GM12878 (cell line): ENCODE measurements at regions not wholly inside any gene's neighbourhood (a gene's known extent, or its start where the extent isn't known, plus 50 kb on each side); places are given as distances from the start of the nearest gene placed in this dataset.

ENCODE experiments used
- ATAC-seq: fragments of 200-7000 bp; cut with Tn5 transposase; 3 replicates; pipeline ENCODE4 v1.9.1; 2020; ENCODE audit warnings: mild to moderate bottlenecking, moderate library complexity
- BruUV-seq: library from RNA; stranded (reverse); fragments of 400-500 nt; replicated peaks from 2 replicates; lab custom pipeline; 2021; lab: Mats Ljungman, UMichigan
- CTCF ChIA-PET: fragments of 300-600 bp; sonication (Branson Sonifier 250); formaldehyde crosslinking; extraction: SDS; loops from one replicate; lab custom pipeline; 2021; ENCODE audit warnings: inconsistent platforms; lab: Yijun Ruan, JAX
- POLR2A ChIA-PET: fragments of 350-600 bp; formaldehyde crosslinking; extraction: SDS; loops from one replicate; lab custom pipeline; 2021; ENCODE audit warnings: inconsistent platforms; lab: Charles Lee
- RAD21 ChIA-PET: fragments of 300-600 bp; sonication (Branson Sonifier 250); formaldehyde crosslinking; loops from one replicate; lab custom pipeline; 2023; ENCODE audit warnings: antibody characterized with exemption; ENCODE audit not compliant: unreplicated experiment; lab: Charles Lee
- SMC1A ChIA-PET: fragments of 300-600 bp; sonication (Branson Sonifier 250); formaldehyde crosslinking; loops from one replicate; lab custom pipeline; 2023; ENCODE audit not compliant: unreplicated experiment, uncharacterized antibody; lab: Charles Lee
- DNase-seq: peaks from one replicate; pipeline ENCODE4 v3.0.0-alpha.2; 2011; ENCODE audit warnings: low read depth, low spot score
- FAIRE-seq: peaks from 3 replicates; lab custom pipeline; 2011; peaks lifted over from hg19 to GRCh38; lab: Jason Lieb, UNC
- H2AFZ ChIP-seq: 2 replicates; pipeline ENCODE4 v1.6.0; 2011; ENCODE audit warnings: low read depth, low read length, control low read depth; ENCODE audit not compliant: control insufficient read depth
- H3K27ac ChIP-seq: 2 replicates; pipeline ENCODE4 v1.5.1; 2011; ENCODE audit warnings: control low read depth; ENCODE audit not compliant: control insufficient read depth, insufficient read depth
- H3K27me3 ChIP-seq, 2 experiments: replicated peaks in 1 of 2; 2 replicates each; pipeline versions ENCODE4 v1.6.0 to v1.6.1; 2011; ENCODE audit warnings: low read length in 1 of 2; ENCODE audit not compliant: control insufficient read depth in 2 of 2, insufficient read depth in 2 of 2
- H3K36me3 ChIP-seq, 2 experiments: 2 replicates each; pipeline ENCODE4 v1.5.1; 2011; ENCODE audit warnings: low read length in 1 of 2; ENCODE audit not compliant: control insufficient read depth in 2 of 2, insufficient read depth in 2 of 2
- H3K4me1 ChIP-seq: 2 replicates; pipeline ENCODE4 v1.6.1; 2011; ENCODE audit warnings: mild to moderate bottlenecking, low read length, moderate library complexity, mixed read lengths; ENCODE audit not compliant: control insufficient read depth, insufficient read depth
- H3K4me2 ChIP-seq: 2 replicates; pipeline ENCODE4 v1.6.0; 2011; ENCODE audit warnings: control low read depth; ENCODE audit not compliant: control insufficient read depth, insufficient read depth
- H3K4me3 ChIP-seq: fragments of 200-600 bp; sonication (generic); 2 replicates; pipeline ENCODE4 v1.5.1; 2016
- H3K79me2 ChIP-seq: 2 replicates; pipeline ENCODE4 v1.6.0; 2011; ENCODE audit warnings: low read length; ENCODE audit not compliant: control insufficient read depth, insufficient read depth
- H3K9ac ChIP-seq: 2 replicates; pipeline ENCODE4 v1.8.0; 2011; ENCODE audit warnings: low read length, control low read depth, mixed read lengths; ENCODE audit not compliant: control insufficient read depth, insufficient read depth
- H3K9me3 ChIP-seq: replicated peaks from 3 replicates; pipeline ENCODE4 v1.5.1; 2011; ENCODE audit warnings: mild to moderate bottlenecking, low read length; ENCODE audit not compliant: control insufficient read depth, insufficient read depth
- H4K20me1 ChIP-seq: 2 replicates; pipeline ENCODE4 v1.6.0; 2011; ENCODE audit not compliant: control insufficient read depth, insufficient read depth
- CREM ChIP-seq: IDR thresholded peaks from 2 replicates; pipeline ENCODE4 v1.6.1; 2014; ENCODE audit warnings: antibody characterized with exemption, low read depth
- EGR1 ChIP-seq, 2 experiments: IDR thresholded peaks; 1 replicate in 1 of 2; 2 replicates in 1 of 2; pipeline ENCODE4 v1.6.1; 2011 to 2012; ENCODE audit warnings: low read depth in 2 of 2, low read length in 2 of 2, borderline replicate concordance in 1 of 2, mild to moderate bottlenecking in 1 of 2, moderate library complexity in 1 of 2
- ESRRA ChIP-seq: IDR thresholded peaks from 2 replicates; pipeline ENCODE4 v1.6.1; 2012; ENCODE audit warnings: mild to moderate bottlenecking, low read length, improper control_type of control experiment
- FOS ChIP-seq: IDR thresholded peaks from 3 replicates; pipeline ENCODE4 v1.6.1; 2011; ENCODE audit warnings: borderline replicate concordance; ENCODE audit not compliant: insufficient read length; ENCODE audit errors: extremely low read depth
- RAD21 ChIP-seq: IDR thresholded peaks from 2 replicates; pipeline ENCODE4 v1.6.1; 2011; ENCODE audit warnings: mild to moderate bottlenecking, low read depth, low read length, moderate library complexity; ENCODE audit not compliant: insufficient read depth
- RUNX3 ChIP-seq: IDR thresholded peaks from 2 replicates; pipeline ENCODE4 v1.6.1; 2012; ENCODE audit warnings: low read length, inconsistent platforms
- SIN3A ChIP-seq: IDR thresholded peaks from 2 replicates; pipeline ENCODE4 v1.6.1; 2012; ENCODE audit warnings: low read depth, low read length, improper control_type of control experiment
- STAT1 ChIP-seq: fragments of 450-650 bp; conservative IDR thresholded peaks from 2 replicates; pipeline ENCODE4 v1.6.1; 2014; ENCODE audit warnings: antibody characterized with exemption, mild to moderate bottlenecking
- STAT3 ChIP-seq: IDR thresholded peaks from 2 replicates; pipeline ENCODE4 v1.6.1; 2011; ENCODE audit warnings: low read depth, low read length, improper control_type of control experiment
- ZBED1 ChIP-seq: IDR thresholded peaks from 2 replicates; pipeline ENCODE4 v1.6.1; 2016; ENCODE audit warnings: borderline replicate concordance
- WGBS: methylation state at CpG from one replicate; pipeline ENCODE4 v1.1.6; 2016; ENCODE audit warnings: low lambda C conversion rate; ENCODE audit not compliant: insufficient replicate concordance, insufficient coverage; ENCODE audit errors: missing lambda C conversion rate; 5-methylcytosine and 5-hydroxymethylcytosine counted together
- in situ Hi-C: fragments of 300-500 bp; cut with MboI; formaldehyde crosslinking; loops from 9 replicates; pipeline ENCODE4 v1.14.3; 2018; ENCODE audit warnings: mixed read lengths
- intact Hi-C: fragments of 100-400 bp; cut with micrococcal nuclease; formaldehyde crosslinking; loops from one replicate; pipeline ENCODE4 v1.14.2; 2022; ENCODE audit not compliant: unreplicated experiment
- TF ChIP-seq, protein P1 (sequence below): IDR thresholded peaks from 2 replicates; pipeline ENCODE4 v1.6.1; 2012; ENCODE audit warnings: low read length, inconsistent platforms
- TF ChIP-seq, protein P2 (sequence below): IDR thresholded peaks from 2 replicates; pipeline ENCODE4 v1.6.1; 2012; ENCODE audit warnings: low read depth, low read length, improper control_type of control experiment
- TF ChIP-seq, protein P3 (sequence below): IDR thresholded peaks from 2 replicates; pipeline ENCODE4 v1.6.1; 2012; ENCODE audit warnings: improper control_type of control experiment, low read depth, low read length; ENCODE audit not compliant: insufficient replicate concordance

DNA sequence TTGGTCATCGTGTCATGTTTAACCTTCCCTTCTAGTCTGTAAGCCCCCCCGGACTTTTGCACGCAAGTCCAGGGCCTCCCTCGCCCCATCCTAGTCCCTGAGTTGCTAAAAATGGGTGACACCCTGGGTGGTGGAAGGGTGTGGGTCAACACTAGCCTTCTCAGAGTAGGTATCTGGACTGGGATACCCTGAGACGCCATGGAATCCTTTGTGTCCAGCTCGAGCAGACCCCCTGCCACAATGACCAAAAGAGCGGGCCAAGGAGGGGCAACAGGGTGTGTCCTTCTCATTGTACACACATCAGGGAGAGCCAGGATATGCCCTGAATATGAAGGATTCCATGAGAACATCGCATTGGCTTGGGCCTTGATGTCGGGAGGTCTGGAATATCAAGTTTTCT, 67.5 kb upstream of the ATP12A start:
- Histone ChIP-seq H3K79me2 (no peaks in the 10 kb centered on the region), H4K20me1 (no peaks in the 10 kb centered on the region), H3K36me3 (no peaks in the 10 kb centered on the region), H3K4me1 (peaks cover 8% of the 10 kb centered on the region), H3K4me2 (no peak overlapping the region), H3K27me3 (no peaks in the 10 kb centered on the region), H3K4me3 (no peak overlapping the region), H2AFZ (no peak overlapping the region), H3K9ac (no peak overlapping the region), H3K9me3 (no peaks in the 10 kb centered on the region), H3K27ac (no peak overlapping the region)
- DNase-seq (no peak), ATAC-seq (no peak), FAIRE-seq (no peak)
- BruUV-seq: no TSS peak
- TF ChIP-seq EGR1 (IDR thresholded peaks at IDR 0.05; ENCODE audit: borderline replicate concordance in 1 of 2, low read depth in 2 of 2, low read length in 2 of 2): no peak
- no peak for TF ChIP-seq SIN3A
- no peak for TF ChIP-seq RAD21
- TF ChIP-seq STAT1: no peak
- TF ChIP-seq, protein P1, sequence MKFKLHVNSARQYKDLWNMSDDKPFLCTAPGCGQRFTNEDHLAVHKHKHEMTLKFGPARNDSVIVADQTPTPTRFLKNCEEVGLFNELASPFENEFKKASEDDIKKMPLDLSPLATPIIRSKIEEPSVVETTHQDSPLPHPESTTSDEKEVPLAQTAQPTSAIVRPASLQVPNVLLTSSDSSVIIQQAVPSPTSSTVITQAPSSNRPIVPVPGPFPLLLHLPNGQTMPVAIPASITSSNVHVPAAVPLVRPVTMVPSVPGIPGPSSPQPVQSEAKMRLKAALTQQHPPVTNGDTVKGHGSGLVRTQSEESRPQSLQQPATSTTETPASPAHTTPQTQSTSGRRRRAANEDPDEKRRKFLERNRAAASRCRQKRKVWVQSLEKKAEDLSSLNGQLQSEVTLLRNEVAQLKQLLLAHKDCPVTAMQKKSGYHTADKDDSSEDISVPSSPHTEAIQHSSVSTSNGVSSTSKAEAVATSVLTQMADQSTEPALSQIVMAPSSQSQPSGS: no peak
- TF ChIP-seq, protein P2, sequence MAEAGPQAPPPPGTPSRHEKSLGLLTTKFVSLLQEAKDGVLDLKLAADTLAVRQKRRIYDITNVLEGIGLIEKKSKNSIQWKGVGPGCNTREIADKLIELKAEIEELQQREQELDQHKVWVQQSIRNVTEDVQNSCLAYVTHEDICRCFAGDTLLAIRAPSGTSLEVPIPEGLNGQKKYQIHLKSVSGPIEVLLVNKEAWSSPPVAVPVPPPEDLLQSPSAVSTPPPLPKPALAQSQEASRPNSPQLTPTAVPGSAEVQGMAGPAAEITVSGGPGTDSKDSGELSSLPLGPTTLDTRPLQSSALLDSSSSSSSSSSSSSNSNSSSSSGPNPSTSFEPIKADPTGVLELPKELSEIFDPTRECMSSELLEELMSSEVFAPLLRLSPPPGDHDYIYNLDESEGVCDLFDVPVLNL: no peak
- no peak for TF ChIP-seq ZBED1
- TF ChIP-seq STAT3: no peak
- TF ChIP-seq CREM: no peak
- no peak for TF ChIP-seq FOS
- TF ChIP-seq RUNX3: no peak
- no peak for TF ChIP-seq ESRRA
- TF ChIP-seq, protein P3, sequence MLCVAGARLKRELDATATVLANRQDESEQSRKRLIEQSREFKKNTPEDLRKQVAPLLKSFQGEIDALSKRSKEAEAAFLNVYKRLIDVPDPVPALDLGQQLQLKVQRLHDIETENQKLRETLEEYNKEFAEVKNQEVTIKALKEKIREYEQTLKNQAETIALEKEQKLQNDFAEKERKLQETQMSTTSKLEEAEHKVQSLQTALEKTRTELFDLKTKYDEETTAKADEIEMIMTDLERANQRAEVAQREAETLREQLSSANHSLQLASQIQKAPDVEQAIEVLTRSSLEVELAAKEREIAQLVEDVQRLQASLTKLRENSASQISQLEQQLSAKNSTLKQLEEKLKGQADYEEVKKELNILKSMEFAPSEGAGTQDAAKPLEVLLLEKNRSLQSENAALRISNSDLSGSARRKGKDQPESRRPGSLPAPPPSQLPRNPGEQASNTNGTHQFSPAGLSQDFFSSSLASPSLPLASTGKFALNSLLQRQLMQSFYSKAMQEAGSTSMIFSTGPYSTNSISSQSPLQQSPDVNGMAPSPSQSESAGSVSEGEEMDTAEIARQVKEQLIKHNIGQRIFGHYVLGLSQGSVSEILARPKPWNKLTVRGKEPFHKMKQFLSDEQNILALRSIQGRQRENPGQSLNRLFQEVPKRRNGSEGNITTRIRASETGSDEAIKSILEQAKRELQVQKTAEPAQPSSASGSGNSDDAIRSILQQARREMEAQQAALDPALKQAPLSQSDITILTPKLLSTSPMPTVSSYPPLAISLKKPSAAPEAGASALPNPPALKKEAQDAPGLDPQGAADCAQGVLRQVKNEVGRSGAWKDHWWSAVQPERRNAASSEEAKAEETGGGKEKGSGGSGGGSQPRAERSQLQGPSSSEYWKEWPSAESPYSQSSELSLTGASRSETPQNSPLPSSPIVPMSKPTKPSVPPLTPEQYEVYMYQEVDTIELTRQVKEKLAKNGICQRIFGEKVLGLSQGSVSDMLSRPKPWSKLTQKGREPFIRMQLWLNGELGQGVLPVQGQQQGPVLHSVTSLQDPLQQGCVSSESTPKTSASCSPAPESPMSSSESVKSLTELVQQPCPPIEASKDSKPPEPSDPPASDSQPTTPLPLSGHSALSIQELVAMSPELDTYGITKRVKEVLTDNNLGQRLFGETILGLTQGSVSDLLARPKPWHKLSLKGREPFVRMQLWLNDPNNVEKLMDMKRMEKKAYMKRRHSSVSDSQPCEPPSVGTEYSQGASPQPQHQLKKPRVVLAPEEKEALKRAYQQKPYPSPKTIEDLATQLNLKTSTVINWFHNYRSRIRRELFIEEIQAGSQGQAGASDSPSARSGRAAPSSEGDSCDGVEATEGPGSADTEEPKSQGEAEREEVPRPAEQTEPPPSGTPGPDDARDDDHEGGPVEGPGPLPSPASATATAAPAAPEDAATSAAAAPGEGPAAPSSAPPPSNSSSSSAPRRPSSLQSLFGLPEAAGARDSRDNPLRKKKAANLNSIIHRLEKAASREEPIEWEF: no peak
- intact Hi-C loops: no loop called here
- in situ Hi-C loops: no loop called here
- ChIA-PET RAD21 (no interaction called here), SMC1A (no interaction called here), CTCF (interaction anchor here (1.9 kb wide), 1 partner anchor 12 kb away, joined by 4 read pairs; no protein-coding TSS in a partner anchor), POLR2A (no interaction called here)
- 64% methylated on average over 9 of the region's 9 CpGs for WGBS
